Thyroid gland (tissue), 4 donors: ENCODE measurements at regions not wholly inside any gene's neighbourhood (a gene's known extent, or its start where the extent isn't known, plus 50 kb on each side); places are given as distances from the start of the nearest gene placed in this dataset.

Experiments
- CTCF ChIP-seq, 6 experiments: fragments of 200-600 bp in 3 of 6; fragments of 450-650 bp in 3 of 6; sonication (generic) in 3 of 6; IDR thresholded peaks; one replicate each; pipeline ENCODE4 v1.5.1; 2016 to 2019; ENCODE audit warnings: antibody characterized with exemption in 6 of 6, mild to moderate bottlenecking in 2 of 6, inconsistent platforms in 1 of 6, moderate library complexity in 1 of 6
- POLR2A ChIP-seq, 2 donors: fragments of 450-650 bp; IDR thresholded peaks; one replicate each; pipeline ENCODE4 v1.6.1; 2017; ENCODE audit warnings: antibody characterized with exemption in 2 of 2, mild to moderate bottlenecking in 2 of 2, moderate library complexity in 1 of 2

- TF ChIP-seq CTCF (IDR thresholded peaks at IDR 0.05), result peak; percentile 50 to 92 (median 80)
- TF ChIP-seq POLR2A (IDR thresholded peaks at IDR 0.05), result no peak
Observed at GRCh38 chr5:108642170-108642906, 105.4 kb upstream of the FER start.
